Osteoblast (primary cell): ENCODE measurements at regions not wholly inside any gene's neighbourhood (a gene's known extent, or its start where the extent isn't known, plus 50 kb on each side); places are given as distances from the start of the nearest gene placed in this dataset.
"Not testable (repeated sequence)": the region's sequence is repeated elsewhere in the genome, so short reads cannot be mapped to it uniquely, and the experiment has no call there.

ENCODE experiments used
- DNase-seq: peaks from one replicate; pipeline ENCODE4 v3.0.0; 2011; ENCODE audit warnings: low spot score, mixed read lengths; ENCODE audit not compliant: insufficient read length; ENCODE audit errors: missing footprints
- H2AFZ ChIP-seq: 2 replicates; pipeline ENCODE4 v1.6.0; 2011; ENCODE audit warnings: mild to moderate bottlenecking, low read length
- H3K27ac ChIP-seq: 2 replicates; pipeline ENCODE4 v1.5.1; 2011; ENCODE audit warnings: mild to moderate bottlenecking, low read depth, low read length, moderate library complexity
- H3K27me3 ChIP-seq: 2 replicates; pipeline ENCODE4 v1.6.0; 2012; ENCODE audit warnings: mild to moderate bottlenecking, control low read depth, inconsistent platforms, low read length, moderate library complexity; ENCODE audit not compliant: insufficient read depth
- H3K36me3 ChIP-seq: 2 replicates; pipeline ENCODE4 v1.5.1; 2011; ENCODE audit warnings: mild to moderate bottlenecking, low read length, control low read depth, moderate library complexity; ENCODE audit not compliant: insufficient read depth
- H3K4me1 ChIP-seq: 2 replicates; pipeline ENCODE4 v1.5.1; 2011; ENCODE audit warnings: mild to moderate bottlenecking, low read length, control low read depth, moderate library complexity; ENCODE audit not compliant: insufficient read depth
- H3K4me2 ChIP-seq: 2 replicates; pipeline ENCODE4 v1.6.0; 2011; ENCODE audit warnings: mild to moderate bottlenecking, low read length; ENCODE audit not compliant: insufficient read depth
- H3K4me3 ChIP-seq: fragments of 200-600 bp; sonication (generic); 3 replicates; pipeline ENCODE4 v1.5.1; 2012; ENCODE audit warnings: mild to moderate bottlenecking, low read length, inconsistent platforms; ENCODE audit not compliant: insufficient read depth
- H3K79me2 ChIP-seq: 2 replicates; pipeline ENCODE4 v1.6.0; 2012; ENCODE audit warnings: mild to moderate bottlenecking, low read length, control low read depth, inconsistent platforms; ENCODE audit not compliant: insufficient read depth
- H3K9me3 ChIP-seq: 2 replicates; pipeline ENCODE4 v1.5.1; 2011; ENCODE audit warnings: low read depth, low read length, control low read depth
- H4K20me1 ChIP-seq: 2 replicates; pipeline ENCODE4 v1.6.0; 2012; ENCODE audit warnings: mild to moderate bottlenecking, low read length, control low read depth; ENCODE audit not compliant: insufficient read depth
- CTCF ChIP-seq: IDR thresholded peaks from 2 replicates; pipeline ENCODE4 v1.5.1; 2011; ENCODE audit warnings: mild to moderate bottlenecking, low read depth, low read length, moderate library complexity; ENCODE audit errors: extremely low read depth

GRCh38 chr21:22020221-22020620 is 1022.0 kb downstream of the NCAM2 start:
- Histone ChIP-seq H3K27ac (no peak overlapping the region), H3K4me1 (no peaks in the 10 kb centered on the region), H2AFZ (no peak overlapping the region), H4K20me1 (no peaks in the 10 kb centered on the region), H3K79me2 (no peaks in the 10 kb centered on the region), H3K4me3 (no peak overlapping the region), H3K9me3 (peaks cover 5% of the 10 kb centered on the region), H3K27me3 (no peaks in the 10 kb centered on the region), H3K4me2 (no peak overlapping the region), H3K36me3 (no peaks in the 10 kb centered on the region)
- DNase-seq, result no peak
- TF ChIP-seq CTCF, result no peak

GRCh38 chr21:22023896-22024295 is 1025.7 kb downstream of the NCAM2 start:
- not testable (repeated sequence) for H3K36me3 ChIP-seq, DNase-seq, H2AFZ ChIP-seq

GRCh38 chr21:22044431-22044830 is 1046.2 kb downstream of the NCAM2 start:
- no peak overlapping the region for H3K4me3 ChIP-seq
- H3K27ac ChIP-seq, result no peak overlapping the region
- H2AFZ ChIP-seq, result no peak overlapping the region
- H3K27me3 ChIP-seq, result no peaks in the 10 kb centered on the region
- no peaks in the 10 kb centered on the region for H4K20me1 ChIP-seq
- no peaks in the 10 kb centered on the region for H3K36me3 ChIP-seq
- no peaks in the 10 kb centered on the region for H3K79me2 ChIP-seq
- TF ChIP-seq CTCF, result no peak
- H3K4me2 ChIP-seq, result no peak overlapping the region
- H3K4me1 ChIP-seq, result no peaks in the 10 kb centered on the region
- no peak for DNase-seq
- H3K9me3 ChIP-seq, result peaks cover 10% of the 10 kb centered on the region

More at GRCh38 chr21:22023896-22024295, 1025.7 kb downstream of the NCAM2 start:
- H3K27ac ChIP-seq, H3K9me3 ChIP-seq, H4K20me1 ChIP-seq, H3K4me2 ChIP-seq, H3K4me3 ChIP-seq, H3K27me3 ChIP-seq, H3K4me1 ChIP-seq, H3K79me2 ChIP-seq: not testable (repeated sequence)

GRCh38 chr21:22046576-22046975 is 1048.4 kb downstream of the NCAM2 start:
- DNase-seq, result no peak
- Histone ChIP-seq H3K9me3 (no peaks in the 10 kb centered on the region), H3K79me2 (no peaks in the 10 kb centered on the region), H4K20me1 (no peaks in the 10 kb centered on the region), H3K4me2 (no peak overlapping the region), H3K36me3 (no peaks in the 10 kb centered on the region), H3K27ac (no peak overlapping the region), H2AFZ (no peak overlapping the region), H3K4me3 (no peak overlapping the region), H3K27me3 (no peaks in the 10 kb centered on the region), H3K4me1 (no peaks in the 10 kb centered on the region)
- no peak for TF ChIP-seq CTCF

GRCh38 chr21:22056904-22057303 is 1058.7 kb downstream of the NCAM2 start:
- no peaks in the 10 kb centered on the region for H3K27me3 ChIP-seq
- H3K9me3 ChIP-seq, result peaks cover 9% of the 10 kb centered on the region
- no peak overlapping the region for H2AFZ ChIP-seq
- no peak overlapping the region for H3K4me2 ChIP-seq
- no peaks in the 10 kb centered on the region for H3K36me3 ChIP-seq
- DNase-seq, result no peak
- no peak for TF ChIP-seq CTCF
- H3K27ac ChIP-seq, result no peak overlapping the region
- no peak overlapping the region for H3K4me3 ChIP-seq
- H4K20me1 ChIP-seq, result no peaks in the 10 kb centered on the region
- no peaks in the 10 kb centered on the region for H3K79me2 ChIP-seq
- H3K4me1 ChIP-seq, result no peaks in the 10 kb centered on the region
